DLD1 (cell line): ENCODE measurements at regions not wholly inside any gene's neighbourhood (a gene's known extent, or its start where the extent isn't known, plus 50 kb on each side); places are given as distances from the start of the nearest gene placed in this dataset.

Experiments
- in situ Hi-C: cut with HindIII; loops from 2 replicates; pipeline ENCODE4 v1.10.0; 2017; ENCODE audit warnings: low sequenced_read_pairs

DNA sequence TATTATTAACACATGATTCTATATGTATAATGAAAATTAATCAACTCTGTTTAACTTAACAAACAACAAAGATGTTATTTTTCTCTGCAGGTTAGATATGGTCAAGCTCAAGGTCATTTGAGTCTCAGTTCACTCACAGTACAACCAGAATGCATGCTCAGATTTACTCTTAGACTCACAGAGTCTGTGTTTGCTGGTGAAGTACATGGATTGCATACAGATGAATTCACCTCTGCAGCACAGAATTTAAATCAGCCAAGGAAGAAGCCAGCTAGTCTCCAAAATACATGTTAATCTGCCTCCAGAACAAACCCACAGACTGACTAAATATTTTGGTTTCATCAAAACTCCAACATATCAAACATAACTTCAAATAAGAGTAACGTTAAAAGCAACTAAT, 424.5 kb downstream of the RAD51AP2 start:
- in situ Hi-C loops: no loop called here

- in situ Hi-C loops: no loop called here
Observed at GRCh38 chr2:17086990-17087389, 421.4 kb upstream of the CYRIA start.

DNA sequence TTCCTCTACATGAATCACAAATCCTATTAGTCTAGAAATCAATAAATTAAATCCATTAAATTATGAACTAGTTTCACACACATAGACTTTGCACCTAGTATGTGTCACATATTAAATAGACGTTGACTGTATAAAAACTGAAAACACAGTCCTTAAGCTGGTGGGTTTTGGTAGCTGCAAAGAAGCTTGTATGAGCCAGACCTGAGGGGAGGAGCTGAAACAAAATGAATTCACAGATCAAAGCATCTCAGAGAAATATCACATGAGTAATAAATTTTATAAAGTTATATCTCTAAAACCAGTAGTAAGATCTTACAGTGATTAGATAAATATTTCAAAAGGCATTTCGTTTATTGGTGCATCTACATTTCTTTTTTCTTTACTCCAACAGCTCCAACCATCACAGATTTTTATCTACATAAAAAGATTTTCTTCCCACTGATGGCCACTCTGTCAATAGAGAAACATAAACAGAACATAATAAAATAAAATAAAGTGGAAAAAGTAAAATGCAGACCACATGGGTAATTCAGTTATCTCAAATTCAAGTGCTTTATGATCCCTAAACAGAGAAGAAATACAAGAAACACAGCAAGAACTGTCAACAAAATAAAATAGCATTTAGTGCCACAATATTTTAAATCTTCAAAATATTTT, 420.0 kb upstream of the CYRIA start:
- in situ Hi-C loops: no loop called here

GRCh38 chr2:17084877-17085276, 419.2 kb upstream of the CYRIA start:
- in situ Hi-C loops: no loop called here

- in situ Hi-C loops: no loop called here
Observed at GRCh38 chr2:17083902-17084301, 418.3 kb upstream of the CYRIA start.

GRCh38 chr2:17079262-17079661, 413.6 kb upstream of the CYRIA start:
- in situ Hi-C loops: no loop called here

DNA sequence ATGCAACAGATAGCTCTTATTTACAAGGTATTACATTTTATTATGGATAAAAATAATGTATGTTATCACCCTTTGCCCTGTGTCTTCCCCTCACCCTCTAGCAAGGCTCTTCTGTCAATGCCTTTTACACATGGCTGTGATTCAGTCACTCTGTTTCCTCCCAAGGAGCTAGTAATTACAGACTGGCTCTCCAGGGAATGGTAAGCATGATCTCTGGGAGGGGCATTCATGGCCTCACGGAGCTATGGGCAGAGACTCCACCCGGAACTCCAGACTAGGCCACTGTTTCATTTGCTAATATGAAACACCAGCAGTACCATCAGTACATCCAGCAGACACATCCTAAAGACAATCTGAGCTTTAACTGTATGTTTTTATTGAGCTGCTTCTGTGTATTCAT, 410.9 kb upstream of the CYRIA start:
- in situ Hi-C loops: no loop called here

- in situ Hi-C loops: no loop called here
Observed at GRCh38 chr2:17070711-17071110, 405.1 kb upstream of the CYRIA start.

DNA sequence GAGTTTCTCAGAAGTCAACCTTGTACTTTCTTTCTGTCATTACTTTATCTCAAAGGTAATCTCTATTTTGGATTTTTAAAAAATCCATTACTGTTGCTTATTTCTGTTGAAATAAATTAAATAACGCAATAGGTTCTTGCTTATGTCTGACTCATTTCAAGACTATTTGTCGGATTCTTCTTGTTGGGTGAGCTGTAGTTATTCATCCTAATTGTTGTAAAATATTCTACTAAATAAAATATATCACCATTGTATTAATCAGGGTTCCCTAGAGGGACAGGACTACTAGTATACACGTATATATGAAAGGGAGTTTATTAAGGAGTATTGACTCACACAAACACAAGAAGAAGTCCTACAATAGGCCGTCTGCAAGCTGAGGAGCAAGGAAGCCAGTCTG, 403.9 kb upstream of the CYRIA start:
- in situ Hi-C loops: no loop called here

- in situ Hi-C loops: no loop called here
Observed at GRCh38 chr2:17068021-17068420, 402.4 kb upstream of the CYRIA start.

GRCh38 chr2:17065536-17065935, 399.9 kb upstream of the CYRIA start:
- in situ Hi-C loops: no loop called here

- in situ Hi-C loops: no loop called here
Observed at GRCh38 chr2:17061028-17061427, 395.4 kb upstream of the CYRIA start.

DNA sequence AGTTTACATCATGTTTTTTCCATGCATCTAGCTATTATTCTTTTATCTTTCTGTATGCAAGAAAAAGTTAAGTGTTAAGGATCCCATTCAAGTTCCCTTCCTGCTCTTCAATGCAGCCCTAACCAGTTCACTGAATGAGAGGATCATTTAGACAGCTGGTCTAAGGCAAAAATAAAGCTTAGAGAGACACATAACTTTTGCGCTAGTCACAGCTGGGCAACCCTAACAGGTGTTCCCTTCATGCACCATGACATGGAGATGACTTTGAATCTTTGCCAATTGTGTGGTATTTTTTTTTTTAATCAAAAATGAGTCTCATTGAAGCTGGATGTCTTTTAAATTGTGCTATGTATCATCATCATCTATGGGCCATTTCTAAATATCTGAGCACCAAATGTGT, 393.8 kb upstream of the CYRIA start:
- in situ Hi-C loops: no loop called here

GRCh38 chr2:17058772-17059402, 393.3 kb upstream of the CYRIA start:
- in situ Hi-C loops: no loop called here

GRCh38 chr2:17057109-17058017, 391.7 kb upstream of the CYRIA start:
- in situ Hi-C loops: no loop called here

GRCh38 chr2:17056236-17056635, 390.6 kb upstream of the CYRIA start:
- in situ Hi-C loops: no loop called here

- in situ Hi-C loops: no loop called here
Observed at GRCh38 chr2:17052001-17052400, 386.4 kb upstream of the CYRIA start.

DNA sequence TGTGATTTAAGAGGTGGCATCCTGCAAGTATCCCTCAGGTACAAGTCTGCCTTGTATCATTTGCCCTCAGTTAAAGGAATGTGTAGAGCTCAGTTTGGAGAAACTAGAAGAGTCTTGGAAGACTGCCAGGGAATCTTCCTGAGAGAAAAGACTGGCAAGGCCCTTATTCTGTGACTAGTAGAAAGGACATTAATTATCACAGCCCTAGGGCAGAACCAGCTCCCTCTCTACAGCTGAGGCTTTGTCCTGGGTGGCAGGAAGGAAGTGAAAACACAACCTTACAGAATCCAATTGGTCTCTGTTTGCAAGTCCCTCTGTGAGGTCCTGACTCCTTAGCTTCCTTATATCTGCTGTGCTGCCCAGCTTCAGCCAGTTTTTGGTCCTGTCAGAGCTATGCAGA, 385.9 kb upstream of the CYRIA start:
- in situ Hi-C loops: no loop called here

- in situ Hi-C loops: no loop called here
Observed at GRCh38 chr2:17043173-17043572, 377.5 kb upstream of the CYRIA start.

- in situ Hi-C loops: no loop called here
Observed at GRCh38 chr2:17036361-17036760, 370.7 kb upstream of the CYRIA start.

DNA sequence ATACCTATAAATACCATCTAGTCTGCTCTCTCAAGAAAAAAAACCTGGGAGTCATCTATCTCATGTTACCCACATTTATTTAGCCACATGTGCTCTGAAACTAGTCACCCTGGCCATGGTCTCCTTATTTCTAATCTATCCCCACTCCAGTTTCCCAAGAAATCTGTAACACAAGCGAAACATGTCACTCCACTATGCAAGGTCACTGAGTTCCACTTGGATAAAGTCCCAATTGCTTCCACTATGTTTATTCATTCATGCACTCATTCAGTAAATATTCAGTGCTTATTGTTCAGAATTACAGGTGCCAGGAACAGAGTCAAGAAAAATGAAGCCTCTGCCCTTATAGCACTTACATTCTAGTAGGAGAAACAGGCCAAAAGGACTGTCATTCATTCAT, 369.4 kb upstream of the CYRIA start:
- in situ Hi-C loops: no loop called here

- in situ Hi-C loops: no loop called here
Observed at GRCh38 chr2:17030047-17030446, 364.4 kb upstream of the CYRIA start.
